T-cell (primary cell): ENCODE measurements at regions not wholly inside any gene's neighbourhood (a gene's known extent, or its start where the extent isn't known, plus 50 kb on each side); places are given as distances from the start of the nearest gene placed in this dataset.
"Not testable (repeated sequence)": the region's sequence is repeated elsewhere in the genome, so short reads cannot be mapped to it uniquely, and the experiment has no call there.

ENCODE experiments used
- ATAC-seq, 4 experiments: fragments of 200-7000 bp in 3 of 4; fragments of 150-1000 bp in 1 of 4; cut with Tn5 transposase; replicated peaks in 1 of 4; 1 replicate in 3 of 4; 2 replicates in 1 of 4; pipeline ENCODE4 v1.10.0; 2021; ENCODE audit warnings: moderate library complexity in 3 of 4, mild to moderate bottlenecking in 2 of 4, moderate number of reproducible peaks in 1 of 4
- CTCF ChIA-PET, 2 donors: fragments of 300-600 bp; sonication (Branson Sonifier 250); formaldehyde crosslinking; loops; one replicate each; lab custom pipeline; 2022; ENCODE audit warnings: antibody characterized with exemption in 2 of 2; lab: Charles Lee
- POLR2A ChIA-PET, 2 donors: fragments of 300-600 bp; sonication (Branson Sonifier 250); formaldehyde crosslinking; loops; one replicate each; lab custom pipeline; 2022; ENCODE audit warnings: antibody characterized with exemption in 2 of 2; lab: Charles Lee
- DNase-seq, 35 experiments: peaks; one replicate each; pipeline versions ENCODE4 v3.0.0 to v3.0.0-alpha.2; 2013 to 2023
- H3K27ac ChIP-seq: one replicate; pipeline ENCODE4 v1.5.1; 2013; ENCODE audit warnings: low read length
- H3K27me3 ChIP-seq, 2 experiments: replicated peaks in 1 of 2; 1 replicate in 1 of 2; 2 replicates in 1 of 2; pipeline versions ENCODE4 v1.6.1 to v1.7.0; 2013; ENCODE audit warnings: low read length in 1 of 2, mixed read lengths in 1 of 2; ENCODE audit not compliant: control insufficient read depth in 2 of 2, insufficient read depth in 2 of 2; ENCODE audit errors: extremely low read depth in 1 of 2
- H3K36me3 ChIP-seq, 2 donors: 1 replicate in 1 of 2; 2 replicates in 1 of 2; pipeline versions ENCODE4 v1.6.1 to v1.7.0; 2013; ENCODE audit warnings: low read length in 1 of 2; ENCODE audit not compliant: control insufficient read depth in 2 of 2, insufficient read depth in 1 of 2; ENCODE audit errors: extremely low read depth in 1 of 2
- H3K4me1 ChIP-seq, 2 experiments: 1 replicate in 1 of 2; 2 replicates in 1 of 2; pipeline versions ENCODE4 v1.6.1 to v1.7.0; 2013; ENCODE audit warnings: low read length in 2 of 2, mixed read lengths in 1 of 2; ENCODE audit not compliant: insufficient read depth in 2 of 2, control insufficient read depth in 1 of 2; ENCODE audit errors: extremely low read depth in 1 of 2
- H3K4me3 ChIP-seq, 2 donors: 1 replicate in 1 of 2; 2 replicates in 1 of 2; pipeline versions ENCODE4 v1.5.1 to v1.7.0; 2013; ENCODE audit warnings: mild to moderate bottlenecking in 2 of 2, low read length in 1 of 2, moderate library complexity in 1 of 2; ENCODE audit not compliant: control insufficient read depth in 1 of 2; ENCODE audit errors: extremely low read depth in 1 of 2
- H3K9me3 ChIP-seq: 2 replicates; pipeline ENCODE4 v1.7.0; 2013
- H3K27ac Mint-ChIP-seq, 2 donors: one replicate each; pipeline ENCODE4 v1.8.0; 2020 to 2021; ENCODE audit warnings: mild to moderate bottlenecking in 2 of 2, mixed read lengths in 2 of 2
- H3K27me3 Mint-ChIP-seq, 2 donors: one replicate each; pipeline ENCODE4 v1.8.0; 2021 to 2022; ENCODE audit warnings: mixed read lengths in 2 of 2
- H3K36me3 Mint-ChIP-seq: one replicate; pipeline ENCODE4 v1.8.0; 2021; ENCODE audit warnings: mixed read lengths
- H3K4me1 Mint-ChIP-seq, 3 donors: one replicate each; pipeline ENCODE4 v1.8.0; 2020 to 2022; ENCODE audit warnings: mixed read lengths in 3 of 3, mild to moderate bottlenecking in 1 of 3
- H3K4me3 Mint-ChIP-seq, 3 donors: one replicate each; pipeline ENCODE4 v1.8.0; 2020 to 2022; ENCODE audit warnings: mild to moderate bottlenecking in 3 of 3, mixed read lengths in 3 of 3, moderate library complexity in 3 of 3
- H3K9me3 Mint-ChIP-seq, 3 donors: one replicate each; pipeline ENCODE4 v1.8.0; 2020 to 2022; ENCODE audit warnings: mixed read lengths in 3 of 3
- whole genome bisulfite sequencing: methylation state at CpG from one replicate; pipeline ENCODE4 v1.1.5; 2013; ENCODE audit warnings: missing lambda C conversion rate; ENCODE audit not compliant: insufficient coverage; 5-methylcytosine and 5-hydroxymethylcytosine counted together

DNA sequence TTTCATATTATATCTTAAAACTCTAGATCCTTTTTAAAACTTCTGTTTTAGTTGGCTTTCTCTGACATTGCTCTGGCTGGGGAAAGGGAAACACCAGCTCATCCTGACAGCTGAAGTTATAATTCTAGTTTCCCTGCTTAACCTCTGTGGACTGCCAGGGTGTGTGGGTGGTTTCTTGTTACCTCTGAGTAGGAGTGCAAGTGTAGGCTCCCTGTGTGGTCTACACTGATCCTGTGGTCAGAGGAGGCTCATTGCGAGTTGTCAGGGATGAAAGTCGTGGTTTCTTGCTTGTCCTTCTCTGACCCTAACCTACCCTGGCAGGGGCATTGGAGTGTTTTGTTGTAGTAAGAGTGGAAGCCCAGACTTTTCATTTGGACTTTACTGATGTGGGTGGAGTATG is 221.0 kb downstream of the UTP18 start:
- Histone ChIP-seq H3K9me3 (no peaks in the 10 kb centered on the region), H3K4me1 (no peaks in the 10 kb centered on the region), H3K27ac (no peak overlapping the region), H3K4me3 (no peak overlapping the region), H3K36me3 (no peaks in the 10 kb centered on the region), H3K27me3 (no peaks in the 10 kb centered on the region)
- Mint-ChIP-seq H3K4me3 (no peak overlapping the region), H3K27me3 (peaks cover 5 to 14% of the 10 kb centered on the region in 2 donors), H3K9me3 (peaks cover 0 to 19% (median 16%) of the 10 kb centered on the region in 3 donors), H3K27ac (no peak overlapping the region), H3K4me1 (no peaks in the 10 kb centered on the region), H3K36me3 (peaks cover 4% of the 10 kb centered on the region)
- ChIA-PET POLR2A (no interaction called here), CTCF (interaction anchor here (0.6 to 0.9 kb wide), 2 partner anchors 109 to 125 kb away, joined by 3 read pairs; no protein-coding TSS in a partner anchor)
- DNase-seq (no peak), ATAC-seq (no peak)
- WGBS, result 83% methylated on average over 1 of the region's 2 CpGs

- H3K9me3 ChIP-seq, H3K4me1 ChIP-seq, H3K36me3 Mint-ChIP-seq, POLR2A ChIA-PET, DNase-seq, H3K4me1 Mint-ChIP-seq, H3K36me3 ChIP-seq, H3K4me3 Mint-ChIP-seq, H3K27ac Mint-ChIP-seq, ATAC-seq, H3K4me3 ChIP-seq, H3K27ac ChIP-seq, H3K27me3 ChIP-seq, CTCF ChIA-PET: not testable (repeated sequence)
- no CpG with 5 or more reads among the region's 1 CpG for WGBS
- Mint-ChIP-seq H3K9me3 (peaks cover 0 to 19% (median 16%) of the 10 kb centered on the region in 3 donors), H3K27me3 (peaks cover 8 to 21% of the 10 kb centered on the region in 2 donors)
Observed at GRCh38 chr17:51482248-51482647, 221.9 kb downstream of the UTP18 start.

- CTCF ChIA-PET, result no interaction called here
- WGBS, result no CpG with 5 or more reads among the region's 4 CpGs
Observed at GRCh38 chr17:51486091-51486490, 225.7 kb downstream of the UTP18 start.

DNA sequence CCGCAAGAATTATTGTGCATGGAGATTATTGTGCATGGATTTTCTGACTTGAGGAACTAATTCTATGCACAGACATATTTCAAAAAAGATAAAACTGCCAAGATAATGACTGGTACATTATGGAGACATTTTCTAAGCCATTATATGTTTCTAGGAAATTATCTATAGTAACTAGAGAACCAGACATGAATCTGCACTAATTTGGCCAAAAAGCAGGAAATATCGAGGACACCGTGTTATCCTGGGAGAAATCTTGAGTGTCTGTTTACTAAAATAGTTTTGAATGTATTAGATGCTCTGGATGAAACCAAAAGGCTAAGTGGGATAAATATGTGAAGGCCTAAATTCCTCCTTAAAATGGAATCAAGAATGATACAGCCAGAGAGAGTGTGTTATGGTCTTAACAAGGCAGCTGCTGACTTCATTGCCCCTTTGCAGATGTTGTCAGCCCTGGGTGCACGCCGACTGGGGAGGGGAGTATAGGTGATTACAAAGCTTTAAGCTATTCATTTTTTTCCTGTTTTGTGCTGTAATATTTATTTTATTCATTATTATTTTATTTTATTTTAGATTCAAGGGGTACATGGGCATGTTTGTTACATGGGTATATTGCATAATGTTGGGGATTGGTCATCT is 226.7 kb downstream of the UTP18 start:
- WGBS, result 80% methylated on average over 1 of the region's 5 CpGs
- H3K4me1 ChIP-seq, result peaks cover 0 to 3% of the 10 kb centered on the region in 2 experiments
- Mint-ChIP-seq H3K36me3 (no peaks in the 10 kb centered on the region), H3K27ac (no peak overlapping the region), H3K9me3 (peaks cover 0 to 2% (median 2%) of the 10 kb centered on the region in 3 donors), H3K4me1 (peaks cover 4 to 6% (median 4%) of the 10 kb centered on the region in 3 donors), H3K27me3 (peaks cover 8 to 23% of the 10 kb centered on the region in 2 donors), H3K4me3 (no peak overlapping the region)
- POLR2A ChIA-PET, result no interaction called here
- no peaks in the 10 kb centered on the region for H3K36me3 ChIP-seq
- CTCF ChIA-PET, result interaction anchor here in 1 of 2 donors (1.2 kb wide), 1 partner anchor 115 kb away, joined by 3 read pairs; no protein-coding TSS in a partner anchor
- no peak overlapping the region for H3K27ac ChIP-seq
- no peaks in the 10 kb centered on the region for H3K9me3 ChIP-seq
- peaks cover 0 to 4% of the 10 kb centered on the region in 2 experiments for H3K27me3 ChIP-seq
- ATAC-seq (no peak), DNase-seq (no peak)
- H3K4me3 ChIP-seq, result no peak overlapping the region

More at GRCh38 chr17:51486091-51486490, 225.7 kb downstream of the UTP18 start:
- peaks cover 0 to 3% of the 10 kb centered on the region in 2 experiments for H3K4me1 ChIP-seq
- peaks cover 4 to 6% (median 4%) of the 10 kb centered on the region in 3 donors for H3K4me1 Mint-ChIP-seq
- H3K27me3 ChIP-seq, result peaks cover 0 to 4% of the 10 kb centered on the region in 2 experiments
- DNase-seq (no peak), ATAC-seq (no peak)
- H3K27ac Mint-ChIP-seq, result no peak overlapping the region
- peaks cover 0 to 10% (median 9%) of the 10 kb centered on the region in 3 donors for H3K9me3 Mint-ChIP-seq
- no peaks in the 10 kb centered on the region for H3K9me3 ChIP-seq
- POLR2A ChIA-PET, result no interaction called here
- no peaks in the 10 kb centered on the region for H3K36me3 Mint-ChIP-seq
- no peak overlapping the region for H3K4me3 Mint-ChIP-seq
- no peak overlapping the region for H3K4me3 ChIP-seq
- H3K36me3 ChIP-seq, result no peaks in the 10 kb centered on the region
- H3K27ac ChIP-seq, result no peak overlapping the region
- H3K27me3 Mint-ChIP-seq, result peaks cover 8 to 23% of the 10 kb centered on the region in 2 donors

GRCh38 chr17:51487947-51488346 is 227.6 kb downstream of the UTP18 start:
- H3K27me3 Mint-ChIP-seq, result peaks cover 8 to 23% of the 10 kb centered on the region in 2 donors
- H3K36me3 ChIP-seq, result no peaks in the 10 kb centered on the region
- ATAC-seq, result peak in 2 of 4 experiments; percentile 45 to 74
- DNase-seq, result peak in 21 of 35 experiments; percentile 3 to 41 (median 9)
- peaks cover 0 to 4% of the 10 kb centered on the region in 2 experiments for H3K27me3 ChIP-seq
- CTCF ChIA-PET, result interaction anchor here in 1 of 2 donors (0.8 to 1.2 kb wide), 2 partner anchors 23 to 116 kb away, joined by 3 to 4 read pairs; no protein-coding TSS in a partner anchor
- peaks cover 4 to 6% (median 4%) of the 10 kb centered on the region in 3 donors for H3K4me1 Mint-ChIP-seq
- no peaks in the 10 kb centered on the region for H3K9me3 ChIP-seq
- peaks cover 0 to 3% of the 10 kb centered on the region in 2 experiments for H3K4me1 ChIP-seq
- no peak overlapping the region for H3K27ac Mint-ChIP-seq
- no peaks in the 10 kb centered on the region for H3K9me3 Mint-ChIP-seq
- POLR2A ChIA-PET, result no interaction called here
- peak overlapping the region in 1 of 3 donors; percentile 40 for H3K4me3 Mint-ChIP-seq
- no peak overlapping the region for H3K4me3 ChIP-seq
- H3K27ac ChIP-seq, result no peak overlapping the region
- H3K36me3 Mint-ChIP-seq, result no peaks in the 10 kb centered on the region
- 23% methylated on average over 6 of the region's 14 CpGs for WGBS

GRCh38 chr17:51491416-51491815 is 231.1 kb downstream of the UTP18 start:
- H3K27me3 Mint-ChIP-seq, result peaks cover 6 to 14% of the 10 kb centered on the region in 2 donors
- H3K4me3 Mint-ChIP-seq, result no peak overlapping the region
- H3K27ac Mint-ChIP-seq, result no peak overlapping the region
- H3K27ac ChIP-seq, result no peak overlapping the region
- DNase-seq, result no peak
- H3K4me3 ChIP-seq, result no peak overlapping the region
- 83% methylated on average over 4 of the region's 6 CpGs for WGBS
- POLR2A ChIA-PET, result no interaction called here
- H3K9me3 ChIP-seq, result no peaks in the 10 kb centered on the region
- CTCF ChIA-PET, result interaction anchor here in 1 of 2 donors (0.6 kb wide), 1 partner anchor 49 kb away, joined by 9 read pairs; no protein-coding TSS in a partner anchor
- no peaks in the 10 kb centered on the region for H3K36me3 Mint-ChIP-seq
- H3K4me1 ChIP-seq, result peaks cover 0 to 3% of the 10 kb centered on the region in 2 experiments
- no peaks in the 10 kb centered on the region for H3K36me3 ChIP-seq
- no peak for ATAC-seq
- no peaks in the 10 kb centered on the region for H3K9me3 Mint-ChIP-seq
- peaks cover 0 to 4% of the 10 kb centered on the region in 2 experiments for H3K27me3 ChIP-seq
- H3K4me1 Mint-ChIP-seq, result peaks cover 4 to 6% (median 4%) of the 10 kb centered on the region in 3 donors
